Gastrocnemius medialis (tissue), 4 donors: ENCODE measurements at regions not wholly inside any gene's neighbourhood (a gene's known extent, or its start where the extent isn't known, plus 50 kb on each side); places are given as distances from the start of the nearest gene placed in this dataset.

ENCODE experiments used
- ATAC-seq, 2 donors: fragments of 150-250 bp; one replicate each; pipeline ENCODE4 v1.9.1; 2016
- DNase-seq, 2 donors: peaks; one replicate each; pipeline ENCODE4 v3.0.0-alpha.2; 2019
- H3K27ac ChIP-seq, 4 donors: fragments of 200-600 bp; sonication (generic); 1 replicate in 1 of 4; 2 replicates in 3 of 4; pipeline ENCODE4 v1.5.1; 2016 to 2018; ENCODE audit warnings: mild to moderate bottlenecking in 2 of 4, moderate library complexity in 1 of 4
- H3K27me3 ChIP-seq, 3 donors: fragments of 200-600 bp; sonication (generic) in 2 of 3; 1 replicate in 1 of 3; 2 replicates in 2 of 3; pipeline versions ENCODE4 v1.5.1 to v1.6.0; 2016 to 2019; ENCODE audit warnings: mild to moderate bottlenecking in 1 of 3, moderate library complexity in 1 of 3
- H3K36me3 ChIP-seq, 2 donors: fragments of 200-600 bp; sonication (generic) in 1 of 2; one replicate each; pipeline ENCODE4 v1.5.1; 2017 to 2018
- H3K4me1 ChIP-seq, 2 donors: fragments of 200-600 bp; sonication (generic) in 1 of 2; one replicate each; pipeline ENCODE4 v1.5.1; 2016 to 2017; ENCODE audit warnings: mild to moderate bottlenecking in 2 of 2
- H3K4me3 ChIP-seq, 4 donors: fragments of 200-600 bp; sonication (generic) in 3 of 4; 1 replicate in 1 of 4; 2 replicates in 3 of 4; pipeline ENCODE4 v1.5.1; 2016 to 2019; ENCODE audit warnings: mild to moderate bottlenecking in 2 of 4
- H3K9me3 ChIP-seq, 3 donors: fragments of 200-600 bp; sonication (generic) in 2 of 3; 1 replicate in 1 of 3; 2 replicates in 2 of 3; pipeline ENCODE4 v1.5.1; 2016 to 2019
- POLR2A ChIP-seq, 2 donors: fragments of 450-650 bp; IDR thresholded peaks; one replicate each; pipeline ENCODE4 v1.6.1; 2017; ENCODE audit warnings: antibody characterized with exemption in 2 of 2, mild to moderate bottlenecking in 2 of 2, moderate library complexity in 2 of 2
- in situ Hi-C, 4 donors: fragments of 200-750 bp; cut with MboI; loops; one replicate each; pipeline versions ENCODE4 v1.15.0 to v1.8.0; 2017; ENCODE audit warnings: low sequenced_read_pairs in 4 of 4
- intact Hi-C: fragments of 100-400 bp; cut with DNase I; formaldehyde crosslinking; loops from one replicate; pipeline ENCODE4 v1.15.1; 2023; ENCODE audit warnings: low total_unique reads
- TF ChIP-seq, protein P1 (sequence below), 5 experiments: fragments of 450-650 bp in 3 of 5; fragments of 200-600 bp in 2 of 5; sonication (generic) in 2 of 5; IDR thresholded peaks in 4 of 5; conservative IDR thresholded peaks in 1 of 5; 1 replicate in 4 of 5; 2 replicates in 1 of 5; pipeline ENCODE4 v1.5.1; 2016 to 2019; ENCODE audit warnings: antibody characterized with exemption in 5 of 5, mild to moderate bottlenecking in 3 of 5, moderate library complexity in 3 of 5

DNA sequence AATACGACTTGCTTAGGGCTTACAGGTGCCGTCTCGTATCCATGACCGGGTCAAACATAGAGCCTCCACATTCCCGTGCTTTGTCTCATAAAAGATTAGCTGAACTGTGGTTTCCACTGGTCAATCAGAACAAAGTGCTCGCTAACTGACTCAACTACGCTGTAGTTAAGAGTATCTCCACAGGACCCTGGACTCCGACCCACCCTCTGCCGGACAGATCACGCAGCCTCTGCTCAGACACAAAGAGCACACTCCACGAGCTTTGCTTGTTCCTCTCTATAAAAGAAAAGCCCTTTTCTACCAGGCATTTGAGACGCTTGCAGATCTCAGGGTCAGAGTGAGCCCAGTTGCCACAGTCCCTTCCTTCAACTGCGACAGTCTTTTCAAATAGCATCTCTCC, 298.7 kb upstream of the CDH4 start:
- Histone ChIP-seq H3K4me1 (no peaks in the 10 kb centered on the region), H3K9me3 (no peaks in the 10 kb centered on the region), H3K27me3 (no peaks in the 10 kb centered on the region), H3K4me3 (no peak overlapping the region), H3K36me3 (no peaks in the 10 kb centered on the region), H3K27ac (no peak overlapping the region)
- in situ Hi-C loops = no loop called here
- ATAC-seq = no peak
- intact Hi-C loops = no loop called here
- DNase-seq = no peak
- TF ChIP-seq POLR2A (IDR thresholded peaks at IDR 0.05) = no peak
- TF ChIP-seq, protein P1, sequence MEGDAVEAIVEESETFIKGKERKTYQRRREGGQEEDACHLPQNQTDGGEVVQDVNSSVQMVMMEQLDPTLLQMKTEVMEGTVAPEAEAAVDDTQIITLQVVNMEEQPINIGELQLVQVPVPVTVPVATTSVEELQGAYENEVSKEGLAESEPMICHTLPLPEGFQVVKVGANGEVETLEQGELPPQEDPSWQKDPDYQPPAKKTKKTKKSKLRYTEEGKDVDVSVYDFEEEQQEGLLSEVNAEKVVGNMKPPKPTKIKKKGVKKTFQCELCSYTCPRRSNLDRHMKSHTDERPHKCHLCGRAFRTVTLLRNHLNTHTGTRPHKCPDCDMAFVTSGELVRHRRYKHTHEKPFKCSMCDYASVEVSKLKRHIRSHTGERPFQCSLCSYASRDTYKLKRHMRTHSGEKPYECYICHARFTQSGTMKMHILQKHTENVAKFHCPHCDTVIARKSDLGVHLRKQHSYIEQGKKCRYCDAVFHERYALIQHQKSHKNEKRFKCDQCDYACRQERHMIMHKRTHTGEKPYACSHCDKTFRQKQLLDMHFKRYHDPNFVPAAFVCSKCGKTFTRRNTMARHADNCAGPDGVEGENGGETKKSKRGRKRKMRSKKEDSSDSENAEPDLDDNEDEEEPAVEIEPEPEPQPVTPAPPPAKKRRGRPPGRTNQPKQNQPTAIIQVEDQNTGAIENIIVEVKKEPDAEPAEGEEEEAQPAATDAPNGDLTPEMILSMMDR (IDR thresholded peaks at IDR 0.05 in 4 of 5, conservative IDR thresholded peaks at IDR 0.05 in 1 of 5) = no peak

- no peak overlapping the region for H3K4me3 ChIP-seq
- DNase-seq (no peak), ATAC-seq (peak in 1 of 2 donors; percentile 54)
- H3K4me1 ChIP-seq = no peaks in the 10 kb centered on the region
- in situ Hi-C loops = no loop called here
- H3K9me3 ChIP-seq = no peaks in the 10 kb centered on the region
- no peak for TF ChIP-seq POLR2A (IDR thresholded peaks at IDR 0.05)
- TF ChIP-seq, protein P1 (IDR thresholded peaks at IDR 0.05 in 4 of 5, conservative IDR thresholded peaks at IDR 0.05 in 1 of 5) = no peak
- no peak overlapping the region for H3K27ac ChIP-seq
- intact Hi-C loops = no loop called here
- no peaks in the 10 kb centered on the region for H3K36me3 ChIP-seq
- no peaks in the 10 kb centered on the region for H3K27me3 ChIP-seq
These were observed 296.4 kb upstream of the CDH4 start for GRCh38 chr20:60955706-60956105.

DNA sequence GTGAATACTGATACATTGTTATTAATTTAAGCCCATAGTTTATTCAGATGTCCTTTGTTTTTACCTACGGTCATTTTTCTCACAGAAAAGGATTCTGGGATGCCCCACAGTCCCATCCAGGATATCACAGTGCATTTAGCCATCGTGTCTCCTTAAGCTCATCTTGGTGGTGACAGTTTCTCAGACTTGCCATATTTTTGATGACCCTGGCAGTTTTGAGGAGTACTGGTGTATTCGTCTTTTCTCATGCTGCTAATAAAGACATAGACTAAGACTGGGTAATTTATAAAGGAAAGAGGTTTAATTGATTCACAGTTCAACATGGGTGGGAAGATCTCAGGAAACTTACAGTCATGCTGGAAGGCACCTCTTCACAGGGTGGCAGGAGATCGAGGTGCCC, 295.9 kb upstream of the CDH4 start:
- TF ChIP-seq POLR2A (IDR thresholded peaks at IDR 0.05) = no peak
- TF ChIP-seq, protein P1 (IDR thresholded peaks at IDR 0.05 in 4 of 5, conservative IDR thresholded peaks at IDR 0.05 in 1 of 5) = no peak
- H3K9me3 ChIP-seq = no peaks in the 10 kb centered on the region
- no peaks in the 10 kb centered on the region for H3K27me3 ChIP-seq
- H3K4me3 ChIP-seq = no peak overlapping the region
- ATAC-seq (no peak), DNase-seq (no peak)
- in situ Hi-C loops (no loop called here), intact Hi-C loops (no loop called here)
- no peaks in the 10 kb centered on the region for H3K4me1 ChIP-seq
- H3K36me3 ChIP-seq = no peaks in the 10 kb centered on the region
- H3K27ac ChIP-seq = no peak overlapping the region

DNA sequence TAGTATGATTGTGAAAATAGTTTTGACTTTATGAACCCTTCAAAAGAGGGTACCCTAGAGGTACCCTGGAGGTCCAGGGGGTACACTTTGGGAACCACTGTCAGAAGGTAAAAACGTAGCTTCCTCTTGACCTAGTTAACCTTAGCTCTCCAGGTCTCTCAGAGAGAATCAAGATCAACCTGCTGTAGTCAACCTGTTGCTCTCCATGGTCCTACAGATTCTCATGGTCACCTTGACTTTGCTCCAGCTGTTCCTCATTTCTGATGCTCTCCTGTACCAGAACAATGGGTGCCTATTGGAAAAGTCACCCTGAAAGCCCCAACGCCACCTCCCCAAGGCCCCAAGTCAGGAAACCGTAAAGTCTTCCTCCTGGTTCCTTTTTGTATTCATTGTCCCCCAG, 294.4 kb upstream of the CDH4 start:
- ATAC-seq = no peak
- in situ Hi-C loops = no loop called here

DNA sequence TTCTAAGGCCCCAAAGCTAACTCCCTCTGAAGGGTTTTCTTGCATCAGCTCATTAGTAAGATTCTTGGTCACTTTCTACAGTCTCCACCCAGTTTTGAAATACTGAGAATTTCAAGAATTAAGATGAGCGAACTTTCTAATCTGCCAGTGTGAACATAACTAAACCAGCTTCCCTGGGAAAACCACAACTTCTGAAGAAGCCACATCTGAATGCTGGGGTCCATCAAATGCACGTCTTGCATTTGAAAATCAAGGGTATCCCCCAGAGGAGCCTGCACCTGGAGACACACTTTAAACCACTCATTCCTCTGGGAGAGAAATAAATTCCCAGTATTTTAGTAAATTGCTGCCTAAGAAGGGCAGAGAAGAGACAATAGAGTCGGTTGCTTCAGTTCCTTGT, 292.1 kb upstream of the CDH4 start:
- H3K9me3 ChIP-seq = no peaks in the 10 kb centered on the region
- intact Hi-C loops (no loop called here), in situ Hi-C loops (no loop called here)
- no peak overlapping the region for H3K27ac ChIP-seq
- H3K4me3 ChIP-seq = no peak overlapping the region
- no peaks in the 10 kb centered on the region for H3K27me3 ChIP-seq
- no peaks in the 10 kb centered on the region for H3K36me3 ChIP-seq
- H3K4me1 ChIP-seq = no peaks in the 10 kb centered on the region
- ATAC-seq = no peak
- no peak for DNase-seq
- TF ChIP-seq POLR2A (IDR thresholded peaks at IDR 0.05) = no peak
- TF ChIP-seq, protein P1 (IDR thresholded peaks at IDR 0.05 in 4 of 5, conservative IDR thresholded peaks at IDR 0.05 in 1 of 5) = no peak

More for the DNA sequence above, 294.4 kb upstream of the CDH4 start:
- Histone ChIP-seq H3K4me1 (no peaks in the 10 kb centered on the region), H3K4me3 (no peak overlapping the region), H3K27ac (no peak overlapping the region), H3K27me3 (no peaks in the 10 kb centered on the region), H3K9me3 (no peaks in the 10 kb centered on the region), H3K36me3 (no peaks in the 10 kb centered on the region)
- DNase-seq = no peak
- intact Hi-C loops = no loop called here
- no peak for TF ChIP-seq POLR2A (IDR thresholded peaks at IDR 0.05)
- TF ChIP-seq, protein P1 (IDR thresholded peaks at IDR 0.05 in 4 of 5, conservative IDR thresholded peaks at IDR 0.05 in 1 of 5) = no peak
